A673 (cell line): ENCODE measurements at regions not wholly inside any gene's neighbourhood (a gene's known extent, or its start where the extent isn't known, plus 50 kb on each side); places are given as distances from the start of the nearest gene placed in this dataset.
"Not testable (repeated sequence)": the region's sequence is repeated elsewhere in the genome, so short reads cannot be mapped to it uniquely, and the experiment has no call there.

Experiments used
- BruUV-seq: library from RNA; stranded (reverse); fragments of 400-500 nt; replicated peaks from 2 replicates; lab custom pipeline; 2021; lab: Mats Ljungman, UMichigan
- CTCF ChIA-PET: fragments of 300-600 bp; sonication (Branson Sonifier 250); formaldehyde crosslinking; loops from one replicate; lab custom pipeline; 2022; ENCODE audit warnings: antibody characterized with exemption; lab: Charles Lee
- POLR2A ChIA-PET: fragments of 300-600 bp; sonication (Branson Sonifier 250); formaldehyde crosslinking; loops from one replicate; lab custom pipeline; 2022; ENCODE audit warnings: antibody characterized with exemption; ENCODE audit not compliant: low non-redundant PET; lab: Charles Lee
- DNase-seq: peaks from one replicate; pipeline ENCODE4 v3.0.0-alpha.2; 2015; ENCODE audit warnings: low spot score
- H3K27ac ChIP-seq: fragments of 200-600 bp; sonication (generic); 2 replicates; pipeline ENCODE4 v1.5.1; 2016; ENCODE audit warnings: mixed run types, low read depth, mild to moderate bottlenecking, mixed read lengths, antibody characterized with exemption, low read length; ENCODE audit not compliant: poor library complexity, severe bottlenecking
- H3K27me3 ChIP-seq: fragments of 200-600 bp; sonication (generic); replicated peaks from 2 replicates; pipeline ENCODE4 v1.6.1; 2017; ENCODE audit warnings: mixed run types, low read depth, mild to moderate bottlenecking, mixed read lengths, antibody characterized with exemption, low read length; ENCODE audit not compliant: insufficient read depth, poor library complexity
- H3K36me3 ChIP-seq: fragments of 200-600 bp; sonication (generic); 2 replicates; pipeline ENCODE4 v1.6.1; 2016; ENCODE audit warnings: mixed run types, mild to moderate bottlenecking, mixed read lengths, antibody characterized with exemption, low read length; ENCODE audit not compliant: insufficient read depth, poor library complexity, severe bottlenecking
- H3K4me1 ChIP-seq: fragments of 200-600 bp; sonication (generic); 2 replicates; pipeline ENCODE4 v1.6.1; 2017; ENCODE audit warnings: mixed run types, mild to moderate bottlenecking, mixed read lengths, antibody characterized with exemption, low read length; ENCODE audit not compliant: insufficient read depth, poor library complexity, severe bottlenecking
- H3K4me3 ChIP-seq: fragments of 200-600 bp; sonication (generic); 2 replicates; pipeline ENCODE4 v1.5.1; 2016; ENCODE audit warnings: low read depth, mixed run types, mild to moderate bottlenecking, mixed read lengths, low read length; ENCODE audit not compliant: poor library complexity, severe bottlenecking
- H3K9me3 ChIP-seq: fragments of 200-600 bp; sonication (generic); 2 replicates; pipeline ENCODE4 v1.6.1; 2016; ENCODE audit warnings: mixed run types, low read depth, mild to moderate bottlenecking, mixed read lengths, antibody characterized with exemption, low read length; ENCODE audit not compliant: poor library complexity, severe bottlenecking
- CTCF ChIP-seq: fragments of 300-800, 200-600 bp; sonication (generic); conservative IDR thresholded peaks from 2 replicates; pipeline ENCODE4 v1.5.1; 2017; ENCODE audit warnings: low read depth, mild to moderate bottlenecking, antibody characterized with exemption, low read length, moderate library complexity, mixed read lengths
- EZH2 ChIP-seq: fragments of 200-600 bp; sonication (generic); IDR thresholded peaks from 2 replicates; pipeline ENCODE4 v1.6.1; 2017; ENCODE audit warnings: borderline replicate concordance, low read depth, mild to moderate bottlenecking, mixed read lengths, antibody characterized with exemption, low read length; ENCODE audit not compliant: poor library complexity, severe bottlenecking
- intact Hi-C: fragments of 100-400 bp; cut with micrococcal nuclease; formaldehyde crosslinking; loops from one replicate; pipeline ENCODE4 v1.10.0; 2022; ENCODE audit not compliant: unreplicated experiment

GRCh38 chr5:23994581-23995370 lies 487.4 kb downstream of the PRDM9 start:
- POLR2A ChIA-PET, result no interaction called here
- no peaks in the 10 kb centered on the region for H3K27me3 ChIP-seq
- H3K36me3 ChIP-seq, result no peaks in the 10 kb centered on the region
- no TSS peak for BruUV-seq
- H3K27ac ChIP-seq, result no peak overlapping the region
- H3K9me3 ChIP-seq, result no peaks in the 10 kb centered on the region
- H3K4me1 ChIP-seq, result no peaks in the 10 kb centered on the region
- intact Hi-C loops, result loop anchor here (5.0 kb wide), 1 partner anchor 172 kb away; no protein-coding TSS in a partner anchor
- no peak for TF ChIP-seq EZH2
- TF ChIP-seq CTCF, result peak; percentile 51
- DNase-seq, result peak; percentile 15
- CTCF ChIA-PET, result no interaction called here
- no peak overlapping the region for H3K4me3 ChIP-seq

GRCh38 chr5:23996525-23996924 lies 489.1 kb downstream of the PRDM9 start:
- no peaks in the 10 kb centered on the region for H3K9me3 ChIP-seq
- intact Hi-C loops, result no loop called here
- ChIA-PET POLR2A (no interaction called here), CTCF (no interaction called here)
- no peaks in the 10 kb centered on the region for H3K27me3 ChIP-seq
- no peak overlapping the region for H3K27ac ChIP-seq
- H3K4me1 ChIP-seq, result no peaks in the 10 kb centered on the region
- TF ChIP-seq CTCF, result no peak
- TF ChIP-seq EZH2, result no peak
- no peak for DNase-seq
- no peaks in the 10 kb centered on the region for H3K36me3 ChIP-seq
- BruUV-seq, result no TSS peak
- no peak overlapping the region for H3K4me3 ChIP-seq

GRCh38 chr5:24005384-24005783 lies 498.0 kb downstream of the PRDM9 start:
- ChIA-PET CTCF (no interaction called here), POLR2A (no interaction called here)
- Histone ChIP-seq H3K27ac (no peak overlapping the region), H3K36me3 (no peaks in the 10 kb centered on the region), H3K27me3 (no peaks in the 10 kb centered on the region), H3K4me1 (no peaks in the 10 kb centered on the region), H3K9me3 (no peaks in the 10 kb centered on the region), H3K4me3 (no peak overlapping the region)
- DNase-seq, result no peak
- intact Hi-C loops, result loop anchor here (2.0 kb wide), 1 partner anchor 105 kb away; no protein-coding TSS in a partner anchor
- BruUV-seq, result no TSS peak
- TF ChIP-seq CTCF (peak; percentile 58), EZH2 (no peak)

- H3K4me1 ChIP-seq, H3K9me3 ChIP-seq, POLR2A ChIA-PET, H3K27me3 ChIP-seq, CTCF ChIA-PET, H3K36me3 ChIP-seq, H3K4me3 ChIP-seq, DNase-seq, intact Hi-C loops, H3K27ac ChIP-seq, BruUV-seq: not testable (repeated sequence)
Measured at GRCh38 chr5:24017710-24018109, 510.3 kb downstream of the PRDM9 start.
